ENCODE measurements at regions not wholly inside any gene's neighbourhood (a gene's known extent, or its start where the extent isn't known, plus 50 kb on each side); places are given as distances from the start of the nearest gene placed in this dataset.

GRCh38 chr2:138866797-138867196 is 86.6 kb upstream of the NXPH2 start:
- Histone ChIP-seq H4K20me1 (replicated peaks; ENCODE audit: control insufficient read depth, extremely low read depth, insufficient read depth, low read length) (no peaks in the 10 kb centered on the region), H3K4me2 (ENCODE audit: insufficient read depth, low read length) (no peak overlapping the region), H3K9me1 (replicated peaks; ENCODE audit: control insufficient read depth, extremely low read depth, insufficient read depth, low read length) (no peaks in the 10 kb centered on the region), H2AFZ (ENCODE audit: low read depth, low read length) (no peak overlapping the region), H3K27ac (ENCODE audit: insufficient read depth, low read depth, low read length) (no peak overlapping the region), H3K4me1 (ENCODE audit: control insufficient read depth, extremely low read depth, insufficient read depth, low read length) (no peaks in the 10 kb centered on the region), H3K79me2 (ENCODE audit: control insufficient read depth, insufficient read depth, low read length) (no peaks in the 10 kb centered on the region), H3K27me3 (ENCODE audit: control insufficient read depth in 2 of 2, insufficient read depth in 2 of 2, low read length in 2 of 2) (no peaks in the 10 kb centered on the region), H3K4me3 (replicated peaks in 1 of 3; ENCODE audit: insufficient read depth in 1 of 3, low read depth in 1 of 3, low read length in 3 of 3) (no peak overlapping the region), H3K9ac (replicated peaks; ENCODE audit: extremely low read depth, insufficient read depth, low read length) (no peak overlapping the region), H3K36me3 (ENCODE audit: control insufficient read depth in 2 of 2, extremely low read depth in 1 of 2, insufficient read depth in 2 of 2, low read length in 2 of 2) (no peaks in the 10 kb centered on the region), H3K9me3 (replicated peaks; ENCODE audit: control insufficient read depth, insufficient read depth, low read length) (no peaks in the 10 kb centered on the region)
- ChIA-PET POLR2A (no interaction called here), CTCF (no interaction called here)
- TF ChIP-seq POLR2A (IDR thresholded peaks at IDR 0.05; ENCODE audit: low read depth, low read length) (no peak), FOS (IDR thresholded peaks at IDR 0.05; ENCODE audit: borderline replicate concordance, insufficient read depth, low read length) (no peak), CTCF (IDR thresholded peaks at IDR 0.05; ENCODE audit: extremely low read depth in 1 of 2, insufficient read depth in 1 of 2, low read depth in 1 of 2, low read length in 2 of 2) (no peak), GATA2 (IDR thresholded peaks at IDR 0.05; ENCODE audit: insufficient read depth, insufficient read length, low read depth, low read length) (no peak), EZH2 (IDR thresholded peaks at IDR 0.05; ENCODE audit: borderline replicate concordance, low read depth, low read length, severe bottlenecking) (no peak), JUN (IDR thresholded peaks at IDR 0.05; ENCODE audit: borderline replicate concordance, insufficient read depth, insufficient read length, low read depth) (no peak), POLR2AphosphoS5 (IDR thresholded peaks at IDR 0.05; ENCODE audit: insufficient read depth, low read depth, low read length) (no peak), MYC (IDR thresholded peaks at IDR 0.05; ENCODE audit: low read depth, low read length) (no peak)
- TF ChIP-seq, protein P1, sequence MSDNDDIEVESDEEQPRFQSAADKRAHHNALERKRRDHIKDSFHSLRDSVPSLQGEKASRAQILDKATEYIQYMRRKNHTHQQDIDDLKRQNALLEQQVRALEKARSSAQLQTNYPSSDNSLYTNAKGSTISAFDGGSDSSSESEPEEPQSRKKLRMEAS (IDR thresholded peaks at IDR 0.05; ENCODE audit: insufficient read depth, insufficient read length) = no peak
- DNase-seq (ENCODE audit: low read depth, low spot score) (no peak), FAIRE-seq (no peak)
- dilution Hi-C loops (cut with MboI; ENCODE audit: extremely low pct_ligation_motif_present, low sequenced_read_pairs) (no loop called here), intact Hi-C loops (cut with micrococcal nuclease) (no loop called here)
- no TSS peak for BruUV-seq (replicated peaks)
